ENCODE measurements at regions not wholly inside any gene's neighbourhood (a gene's known extent, or its start where the extent isn't known, plus 50 kb on each side); places are given as distances from the start of the nearest gene placed in this dataset.
"Not testable (repeated sequence)": the region's sequence is repeated elsewhere in the genome, so short reads cannot be mapped to it uniquely, and the experiment has no call there.

DNA sequence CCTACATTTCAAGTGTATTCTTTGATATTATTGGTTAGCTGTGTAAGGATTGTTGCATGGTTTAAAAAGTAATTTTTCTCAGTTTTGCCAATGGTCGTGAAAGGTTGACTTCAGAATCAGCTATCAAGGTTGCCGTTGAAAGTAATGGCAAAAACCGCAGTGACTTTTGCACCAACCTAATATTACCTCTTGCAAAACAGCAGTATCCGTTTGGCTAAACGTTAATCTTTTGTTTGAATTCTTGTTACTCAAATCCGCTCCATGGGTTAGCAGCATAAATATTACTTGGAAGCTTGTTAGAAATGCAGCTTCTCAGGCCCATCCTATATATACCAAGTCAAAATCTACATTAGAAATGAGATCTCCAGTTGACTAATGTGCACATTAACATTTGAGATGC, 141.6 kb upstream of the PRSS12 start:
- not testable (repeated sequence) for DNase-seq (ENCODE audit: low read depth in 4 of 4, low spot score in 2 of 4)

DNA sequence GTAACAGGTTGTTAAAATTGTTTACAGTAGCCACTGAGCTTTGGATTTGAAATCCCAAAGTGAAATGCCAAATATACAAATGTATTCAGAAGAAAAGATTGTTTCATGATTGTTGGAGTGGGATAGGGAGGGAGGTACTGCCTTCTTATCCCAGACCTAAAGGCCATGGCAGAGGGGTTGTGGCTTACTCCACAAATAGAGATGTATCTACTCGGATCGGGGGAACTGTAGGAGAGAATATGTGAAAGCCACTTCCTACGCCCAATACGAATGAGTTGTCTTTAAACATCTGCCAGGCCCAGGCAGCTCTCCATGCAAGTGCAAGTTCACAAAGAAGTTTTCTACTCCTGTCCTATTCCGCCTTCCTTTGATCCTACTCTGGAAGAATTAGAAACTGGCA, 150.2 kb upstream of the PRSS12 start:
- not testable (repeated sequence) for DNase-seq (ENCODE audit: low read depth in 4 of 4, low spot score in 2 of 4)

DNA sequence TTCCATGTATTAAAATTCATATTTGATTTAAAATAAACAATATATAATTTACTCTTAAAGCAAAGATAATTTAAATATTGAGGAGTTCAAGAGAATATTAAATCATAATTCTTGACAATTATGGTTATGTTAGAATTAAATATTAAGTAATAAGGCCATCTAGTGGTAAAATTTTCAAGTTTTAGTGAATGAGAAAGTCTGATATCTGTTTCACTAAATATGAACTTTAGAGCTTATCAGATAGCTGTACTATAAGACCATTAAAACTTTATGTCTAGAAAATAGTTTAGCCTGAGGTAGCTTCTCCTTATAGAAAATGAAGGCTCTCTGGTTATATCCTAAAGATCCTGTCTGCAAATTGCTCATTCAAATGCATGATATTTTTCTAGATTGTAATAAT, 152.1 kb upstream of the PRSS12 start:
- not testable (repeated sequence) for DNase-seq (ENCODE audit: low read depth in 4 of 4, low spot score in 2 of 4)

DNA sequence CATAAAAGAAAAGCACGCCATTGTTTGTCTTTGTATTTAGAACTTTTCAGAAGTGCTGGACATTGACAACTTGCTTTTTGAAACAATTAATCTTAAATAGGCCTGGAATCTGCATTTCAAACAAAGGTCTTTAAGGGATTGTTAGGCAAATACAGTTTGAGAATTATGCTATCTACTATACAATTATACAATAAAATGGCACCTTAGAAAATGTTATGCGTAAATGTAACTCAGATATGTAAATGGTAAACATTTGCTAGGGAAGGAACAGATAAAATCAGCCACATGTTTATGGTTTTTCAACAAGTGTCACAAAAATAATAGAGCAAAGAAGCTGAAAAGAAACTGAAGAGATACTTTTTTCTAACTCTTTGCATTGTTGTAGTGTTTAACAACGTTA, 152.7 kb upstream of the PRSS12 start:
- not testable (repeated sequence) for DNase-seq (ENCODE audit: low read depth in 4 of 4, low spot score in 2 of 4)

DNA sequence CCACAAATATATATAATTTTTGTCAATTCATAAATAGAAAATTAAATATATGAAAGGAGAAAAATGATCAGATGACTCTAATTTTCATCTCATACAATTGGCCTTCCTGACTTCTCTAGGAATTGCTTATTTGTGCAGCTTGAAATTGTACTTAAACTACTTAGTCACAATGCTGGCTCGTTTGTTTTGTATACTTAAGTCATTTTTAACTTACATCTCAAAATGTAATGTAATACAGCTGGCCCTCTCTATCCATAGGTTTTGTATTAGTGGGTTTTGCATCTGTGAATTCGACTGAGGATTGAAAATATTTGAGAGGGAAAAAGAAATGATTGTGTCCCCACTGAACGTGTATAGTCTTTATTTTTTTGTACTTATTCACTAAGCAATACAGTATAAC, 160.1 kb upstream of the PRSS12 start:
- not testable (repeated sequence) for DNase-seq (ENCODE audit: low read depth in 4 of 4, low spot score in 2 of 4)

DNA sequence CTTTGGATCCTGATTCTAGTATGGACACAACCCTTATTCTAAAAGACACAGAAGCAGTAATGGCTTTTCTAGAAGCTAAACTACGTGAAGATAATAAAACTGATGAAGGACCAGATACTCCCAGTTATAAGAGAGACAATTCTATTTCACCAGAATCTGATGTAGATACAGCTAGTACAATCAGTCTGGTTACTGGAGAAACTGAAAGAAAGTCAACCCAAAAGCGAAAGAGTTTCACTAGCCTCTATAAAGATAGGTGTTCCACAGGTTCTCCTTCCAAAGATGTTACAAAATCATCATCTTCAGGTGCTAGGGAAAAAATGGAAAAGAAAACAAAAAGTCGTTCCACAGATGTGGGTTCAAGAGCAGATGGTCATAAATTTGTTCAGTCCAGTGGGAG, 161.5 kb upstream of the PRSS12 start:
- not testable (repeated sequence) for DNase-seq (ENCODE audit: low read depth in 4 of 4, low spot score in 2 of 4)

DNA sequence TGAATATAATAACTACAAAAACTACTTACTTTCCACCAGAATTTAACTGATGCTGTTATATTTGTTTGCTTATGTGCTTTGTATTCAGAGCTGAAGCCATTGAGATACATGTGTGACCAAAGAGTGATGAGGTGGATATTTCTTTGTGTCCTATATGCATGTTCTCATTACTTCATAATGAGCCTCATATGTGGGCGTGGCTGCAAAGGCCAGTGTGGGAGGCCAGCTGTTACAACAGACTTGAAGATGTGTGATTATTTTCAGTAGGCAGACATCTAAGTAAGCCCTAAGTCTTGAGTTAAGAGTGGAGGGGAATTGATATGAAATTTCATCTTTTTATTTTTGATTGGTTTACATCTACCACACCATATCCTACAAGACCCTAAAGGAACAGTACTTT, 163.3 kb upstream of the PRSS12 start:
- not testable (repeated sequence) for DNase-seq (ENCODE audit: low read depth in 4 of 4, low spot score in 2 of 4)

DNA sequence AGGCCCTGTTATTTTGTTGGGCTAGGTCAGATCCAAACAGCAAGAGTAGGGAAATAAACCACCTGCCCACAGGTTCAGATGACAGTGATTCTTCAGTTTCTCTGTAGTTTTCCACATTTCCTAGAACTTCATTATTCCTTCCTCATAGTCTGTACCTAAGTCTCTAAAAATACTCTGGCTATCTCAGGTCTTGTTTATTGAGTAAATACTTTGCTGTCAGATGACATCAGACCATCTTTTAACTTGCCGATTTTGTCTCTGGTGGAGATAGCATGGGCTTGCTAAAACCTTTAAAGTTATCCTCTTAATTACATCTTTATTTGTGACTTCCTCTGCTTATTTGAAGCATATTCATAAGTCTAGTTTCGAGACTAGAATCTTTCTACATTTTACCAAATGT, 155.1 kb upstream of the METTL14 start:
- DNase-seq (ENCODE audit: low read depth in 4 of 4, low spot score in 2 of 4), result not testable (repeated sequence)

DNA sequence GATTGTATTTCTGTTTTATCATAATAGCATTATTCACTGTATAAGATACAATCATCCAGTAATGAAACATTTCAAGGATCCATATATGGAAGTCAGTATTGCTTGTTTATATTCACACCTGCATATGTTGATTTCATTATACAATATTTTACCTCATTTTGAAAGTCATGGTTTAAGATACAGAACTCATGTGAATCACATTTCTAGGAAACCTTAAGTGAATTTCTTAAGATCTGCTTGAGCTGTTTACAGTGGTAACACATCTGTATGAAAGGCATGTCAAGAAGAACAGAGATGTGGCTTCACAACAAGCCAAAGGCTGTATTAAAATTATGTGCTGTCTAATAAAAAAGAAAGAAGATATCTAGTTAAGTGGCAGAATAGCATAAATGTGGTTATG, 153.2 kb upstream of the METTL14 start:
- DNase-seq (ENCODE audit: low read depth in 4 of 4, low spot score in 2 of 4), result not testable (repeated sequence)

DNA sequence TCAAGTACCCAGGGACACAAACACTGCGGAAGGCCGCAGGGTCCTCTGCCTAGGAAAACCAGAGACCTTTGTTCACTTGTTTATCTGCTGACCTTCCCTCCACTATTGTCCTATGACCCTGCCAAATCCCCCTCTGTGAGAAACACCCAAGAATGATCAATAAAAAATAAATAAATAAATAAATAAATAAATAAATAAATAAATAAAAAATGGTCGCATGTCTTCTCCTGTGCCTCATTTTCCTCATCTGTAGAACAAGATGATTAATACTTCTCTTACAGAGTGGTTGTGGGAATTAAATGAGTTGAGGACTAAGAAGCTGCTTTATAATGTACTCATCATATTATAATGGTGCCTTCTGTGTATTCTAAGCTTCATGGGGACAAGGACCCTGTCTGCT, 149.4 kb upstream of the METTL14 start:
- DNase-seq (ENCODE audit: low read depth in 4 of 4, low spot score in 2 of 4), result not testable (repeated sequence)

DNA sequence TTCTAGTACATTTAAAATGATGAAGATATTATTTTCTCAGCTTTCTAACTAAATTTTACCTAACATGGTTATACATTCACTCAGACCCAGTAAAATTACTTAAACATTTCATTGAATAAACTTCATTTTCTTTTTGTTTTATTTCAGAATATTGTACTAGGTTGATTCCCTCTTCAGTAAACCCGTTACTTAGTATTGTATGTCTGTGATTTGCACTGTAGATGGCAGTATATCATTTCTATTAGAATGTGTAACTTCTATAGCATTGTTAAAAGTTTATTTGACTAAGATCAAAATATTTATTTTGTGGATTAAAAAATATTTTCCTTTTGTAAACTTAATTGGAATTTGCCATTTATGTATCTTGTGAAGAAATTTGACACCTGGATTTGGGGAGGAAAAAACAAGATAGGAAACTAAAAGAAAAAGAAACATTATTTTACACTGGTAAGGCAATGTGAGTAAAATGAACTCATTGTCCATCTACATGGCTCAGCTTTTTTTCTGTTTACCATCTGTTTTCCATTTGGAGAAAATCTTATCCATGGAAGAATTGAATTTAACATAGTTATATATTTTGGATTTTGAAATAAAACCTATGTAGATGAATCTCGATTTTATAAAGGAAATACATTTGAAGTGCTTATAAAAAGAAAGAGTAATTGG, 145.6 kb upstream of the METTL14 start:
- DNase-seq (ENCODE audit: low read depth in 4 of 4, low spot score in 2 of 4), result not testable (repeated sequence)

DNA sequence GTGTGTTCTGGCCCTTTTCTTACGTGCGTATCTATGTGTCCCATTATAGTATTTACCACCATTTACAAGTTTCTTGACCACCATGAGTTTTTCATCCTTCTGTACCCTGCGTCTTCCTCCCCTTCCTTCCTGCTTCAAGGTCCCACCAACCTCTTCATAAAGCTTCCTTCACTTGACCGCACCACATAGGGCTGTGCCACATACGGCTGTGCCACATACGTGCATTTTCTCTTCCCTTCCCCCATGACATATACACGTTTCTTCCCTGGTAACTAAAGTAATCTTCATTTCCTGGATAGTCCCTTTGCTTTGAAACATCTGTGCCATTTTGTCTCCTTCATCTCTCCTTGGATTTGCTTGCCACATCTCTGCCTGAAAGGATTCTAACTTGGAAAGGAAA, 128.6 kb upstream of the METTL14 start:
- not testable (repeated sequence) for DNase-seq (ENCODE audit: low read depth in 4 of 4, low spot score in 2 of 4)

DNA sequence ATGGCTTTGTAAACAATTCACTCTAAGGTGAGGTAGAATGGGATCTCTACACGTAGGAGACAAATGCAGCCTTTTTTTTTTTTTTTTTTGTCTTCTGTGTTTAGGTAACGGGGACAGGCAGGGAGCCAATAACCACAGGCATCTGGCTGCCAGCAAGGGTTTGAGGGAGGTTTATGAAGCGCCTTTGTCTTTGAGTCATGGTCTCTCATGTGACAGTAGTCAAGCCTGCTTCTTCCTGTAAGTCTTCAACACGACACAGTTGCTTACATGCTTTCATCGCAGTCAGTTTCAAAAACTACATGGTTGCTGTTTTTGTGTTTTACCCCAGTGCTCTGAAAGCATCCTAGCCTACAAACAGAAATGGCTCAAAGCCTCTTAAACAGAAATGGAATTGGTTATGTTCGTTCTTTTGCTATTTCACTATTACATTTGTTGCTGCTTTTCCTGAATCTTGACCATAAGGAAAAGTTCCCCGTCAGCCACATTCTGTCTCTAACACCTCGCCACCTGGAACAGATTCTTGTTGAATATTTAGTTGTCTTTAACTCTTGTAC, 127.8 kb upstream of the METTL14 start:
- DNase-seq (ENCODE audit: low read depth in 4 of 4, low spot score in 2 of 4), result no peak

DNA sequence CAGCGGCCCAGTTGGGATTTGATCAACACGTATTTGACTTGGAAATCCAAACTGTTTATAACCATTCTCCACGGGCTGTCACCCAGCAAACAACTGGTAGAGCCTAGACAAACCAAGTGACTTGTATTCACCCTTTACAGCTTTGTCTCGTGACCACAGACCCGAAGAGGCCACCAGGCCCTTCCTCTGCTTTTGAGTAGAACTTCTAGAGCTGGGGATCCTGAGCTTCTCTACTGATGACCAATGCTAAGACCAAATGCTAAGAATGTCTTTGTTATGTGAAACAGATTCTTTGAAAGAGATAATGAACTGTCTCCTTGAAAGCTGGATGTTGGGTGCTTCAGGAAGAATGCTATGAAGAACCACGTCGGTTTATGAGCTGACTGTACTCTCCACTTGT, 127.0 kb upstream of the METTL14 start:
- DNase-seq (ENCODE audit: low read depth in 4 of 4, low spot score in 2 of 4), result not testable (repeated sequence)

DNA sequence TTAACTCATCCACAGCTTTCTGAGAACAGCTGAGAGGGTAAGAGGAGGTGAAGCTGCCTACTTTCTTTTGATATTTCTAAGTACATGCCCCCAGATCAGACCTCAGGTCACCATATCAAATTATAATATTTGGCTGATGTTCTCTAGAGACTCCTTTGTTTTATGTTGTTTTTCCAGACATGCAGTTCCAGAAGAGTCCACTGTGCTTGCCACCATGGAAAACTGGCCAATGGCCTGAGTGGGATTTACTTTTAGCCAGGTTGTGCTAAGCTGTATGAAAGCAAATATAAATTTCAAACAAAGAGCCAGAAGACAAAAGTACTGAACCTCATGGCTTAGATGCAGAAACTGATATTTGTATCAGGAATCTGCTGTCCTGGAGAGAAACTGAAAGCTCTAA, 123.6 kb upstream of the METTL14 start:
- not testable (repeated sequence) for DNase-seq (ENCODE audit: low read depth in 4 of 4, low spot score in 2 of 4)

DNA sequence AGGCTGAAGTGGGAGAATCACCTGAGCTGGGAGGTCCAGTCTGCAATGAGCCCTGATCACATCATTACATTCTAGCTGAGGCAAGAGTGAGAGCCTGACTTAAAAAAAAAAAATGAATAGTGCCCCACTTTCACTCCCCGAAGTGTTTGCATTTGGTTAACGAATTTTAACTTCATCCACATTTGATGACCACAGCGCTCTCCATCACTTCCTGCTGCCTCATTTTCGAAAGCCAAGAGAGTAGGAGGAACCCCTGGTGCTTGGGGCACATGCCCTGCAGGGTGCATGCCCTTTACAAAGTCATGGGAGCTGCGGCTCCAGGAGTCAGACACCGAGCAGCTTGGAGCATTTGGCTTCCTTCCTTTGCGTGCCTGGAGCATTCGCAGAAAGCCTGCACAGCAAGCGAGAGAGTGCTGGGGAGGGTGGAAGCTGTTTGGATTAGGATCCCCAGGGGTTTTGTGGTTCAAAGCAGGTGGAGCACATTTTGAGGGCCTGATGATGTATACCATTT, 119.1 kb upstream of the METTL14 start:
- not testable (repeated sequence) for DNase-seq (ENCODE audit: low read depth in 4 of 4, low spot score in 2 of 4)

DNA sequence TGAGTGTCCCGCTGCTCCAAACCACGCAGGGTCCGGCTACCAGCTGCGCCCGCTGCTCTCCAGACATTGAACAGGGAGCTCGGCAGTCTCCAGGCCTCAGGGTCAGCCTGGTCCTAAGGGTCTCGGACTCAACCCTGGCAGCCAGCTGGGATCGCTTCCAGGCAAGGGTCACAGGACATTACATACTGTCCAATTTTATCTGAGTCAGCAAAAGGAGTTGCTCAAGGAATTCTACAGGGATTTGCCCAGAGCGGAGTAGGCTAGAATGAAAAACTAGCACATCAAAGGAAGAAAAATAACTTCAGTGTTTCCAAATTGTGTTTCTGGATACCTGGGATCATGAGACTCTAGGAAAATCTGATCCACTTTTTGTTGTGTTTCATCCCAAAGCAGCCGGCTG, 112.2 kb upstream of the METTL14 start:
- not testable (repeated sequence) for DNase-seq (ENCODE audit: low read depth in 4 of 4, low spot score in 2 of 4)

DNA sequence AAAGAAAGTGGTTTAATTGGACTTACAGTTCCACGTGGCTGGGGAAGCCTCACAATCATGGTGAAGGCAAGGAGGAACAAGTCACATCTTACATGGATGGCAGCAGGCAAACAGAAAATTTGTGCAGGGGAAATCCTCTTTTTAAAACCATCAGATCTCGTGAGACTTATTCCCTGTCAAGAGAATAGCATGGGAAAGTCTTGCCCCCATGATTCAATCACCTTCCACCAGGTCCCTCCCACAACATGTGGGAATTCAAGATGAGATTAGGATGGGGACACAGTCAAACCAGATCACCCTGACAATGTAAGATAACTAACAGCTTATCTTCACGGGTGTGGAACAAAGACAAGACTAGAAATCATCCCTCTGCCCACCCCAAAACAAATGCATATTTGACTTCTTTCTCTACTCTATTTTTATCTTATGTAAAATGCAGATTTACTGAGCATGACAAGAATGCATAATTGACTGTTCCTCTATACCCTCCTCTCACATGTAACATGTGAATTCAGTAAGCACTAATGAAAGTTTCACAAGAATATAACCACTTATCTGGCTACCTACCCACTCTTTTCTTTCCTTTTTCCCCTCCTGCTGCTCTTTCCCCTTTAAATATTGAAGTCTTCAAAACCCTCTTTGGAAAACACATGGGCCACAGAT, 110.8 kb upstream of the METTL14 start:
- not testable (repeated sequence) for DNase-seq (ENCODE audit: low read depth in 4 of 4, low spot score in 2 of 4)

DNA sequence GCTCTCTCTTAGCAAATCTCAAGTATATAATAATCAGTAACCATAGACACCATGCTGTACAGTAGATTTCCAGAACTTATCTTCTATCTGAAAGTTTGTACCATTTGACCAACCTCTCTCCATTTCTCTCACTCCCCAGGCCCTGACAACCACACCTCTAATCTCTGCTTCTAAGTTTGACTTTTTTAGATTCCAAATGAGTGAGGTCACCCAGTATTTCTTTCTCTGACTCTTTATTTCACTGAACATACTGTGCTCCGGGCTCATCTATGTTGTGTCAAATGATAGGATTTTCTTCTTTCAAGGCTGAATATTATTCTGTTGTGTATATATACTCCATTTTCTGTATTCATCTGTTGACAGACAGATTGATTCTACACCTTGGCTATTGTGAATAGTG, 110.1 kb upstream of the METTL14 start:
- DNase-seq (ENCODE audit: low read depth in 4 of 4, low spot score in 2 of 4), result not testable (repeated sequence)

DNA sequence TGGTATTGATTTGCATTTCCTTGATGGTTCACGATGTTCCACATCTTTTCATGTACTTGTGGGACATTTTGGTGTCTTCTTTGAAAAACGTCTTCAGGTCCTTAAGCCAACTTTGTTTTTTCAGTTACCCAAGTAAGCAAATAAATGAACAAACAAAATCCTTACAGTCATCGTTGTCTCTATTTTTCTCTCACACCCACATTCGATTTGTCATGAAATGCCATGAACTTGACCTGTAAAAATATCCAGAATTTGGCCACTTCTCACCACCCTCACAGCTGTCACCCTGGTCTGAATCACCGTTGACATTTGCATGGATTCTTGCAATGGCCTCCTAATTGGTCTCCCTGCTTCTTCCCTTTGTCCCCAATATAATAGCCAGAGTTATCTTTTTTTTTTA, 109.5 kb upstream of the METTL14 start:
- not testable (repeated sequence) for DNase-seq (ENCODE audit: low read depth in 4 of 4, low spot score in 2 of 4)

DNA sequence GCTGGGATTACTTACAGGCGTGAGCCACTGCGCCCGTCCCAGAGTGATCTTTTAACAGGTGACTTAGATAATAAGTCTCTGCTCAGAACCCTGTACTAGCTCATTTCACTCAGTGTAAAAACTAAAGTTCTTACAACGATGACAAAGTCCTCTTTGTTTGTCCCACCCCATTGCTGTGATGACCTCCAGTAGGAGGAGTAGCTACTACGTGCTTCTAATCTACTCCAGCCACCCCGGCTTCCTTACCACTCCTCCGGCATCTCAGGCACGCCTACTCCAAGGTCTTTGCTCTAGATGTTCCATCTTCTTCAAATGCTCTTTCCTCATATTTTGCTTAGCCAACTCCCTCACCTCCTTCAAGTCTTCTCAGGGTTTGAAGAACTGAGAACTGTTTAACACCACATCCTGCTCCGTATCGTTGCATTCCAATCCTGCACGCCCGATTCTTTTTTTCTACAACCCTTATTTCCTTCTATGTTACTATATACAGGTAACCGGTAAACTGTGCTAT, 108.4 kb upstream of the METTL14 start:
- not testable (repeated sequence) for DNase-seq (ENCODE audit: low read depth in 4 of 4, low spot score in 2 of 4)

DNA sequence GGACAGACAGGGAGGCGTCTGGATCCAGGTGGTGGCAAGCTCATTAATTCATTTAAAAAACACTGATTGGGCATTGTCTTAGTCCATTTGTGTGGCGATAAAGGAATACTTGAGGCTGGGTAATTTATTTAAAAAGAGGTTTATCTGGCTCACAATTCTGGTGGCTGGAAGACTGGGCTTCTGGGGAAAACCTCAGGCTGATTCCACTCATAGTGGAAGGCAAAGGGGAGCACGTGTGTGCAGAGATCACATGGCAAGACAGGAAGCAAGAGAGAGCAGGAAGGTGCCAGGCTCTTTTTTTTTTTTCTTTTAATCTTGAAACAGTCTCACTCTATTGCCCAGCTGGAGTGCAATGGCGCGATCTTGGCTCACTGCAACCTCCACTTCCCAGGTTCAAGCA, 100.2 kb upstream of the METTL14 start:
- DNase-seq (ENCODE audit: low read depth in 4 of 4, low spot score in 2 of 4), result no peak

All from left renal cortex interstitium (tissue), 4 donors.